GM06990 (cell line): ENCODE measurements at regions not wholly inside any gene's neighbourhood (a gene's known extent, or its start where the extent isn't known, plus 50 kb on each side); places are given as distances from the start of the nearest gene placed in this dataset.

Experiments
- DNase-seq: peaks from one replicate; pipeline ENCODE4 v3.0.0-alpha.2; 2011; ENCODE audit not compliant: insufficient read length; ENCODE audit errors: extremely low read depth
- H3K27me3 ChIP-seq: replicated peaks from 2 replicates; pipeline ENCODE4 v1.6.0; 2011; ENCODE audit warnings: low read length; ENCODE audit not compliant: control insufficient read depth, insufficient read depth
- H3K36me3 ChIP-seq: 2 replicates; pipeline ENCODE4 v1.5.1; 2011; ENCODE audit warnings: low read length; ENCODE audit not compliant: control insufficient read depth, insufficient read depth
- H3K4me3 ChIP-seq: replicated peaks from 2 replicates; pipeline ENCODE4 v1.5.1; 2011; ENCODE audit warnings: low read depth, mild to moderate bottlenecking, control low read depth, low read length
- CTCF ChIP-seq: IDR thresholded peaks from 2 replicates; pipeline ENCODE4 v1.5.1; 2011; ENCODE audit warnings: low read length, control low read depth, mild to moderate bottlenecking, inconsistent platforms; ENCODE audit not compliant: insufficient read depth, poor library complexity, severe bottlenecking

GRCh38 chr6:137415127-137415833 is 78.9 kb downstream of the OLIG3 start:
- peak; percentile 34 for DNase-seq
- Histone ChIP-seq H3K4me3 (peak overlapping the region; percentile 56), H3K36me3 (no peaks in the 10 kb centered on the region), H3K27me3 (no peaks in the 10 kb centered on the region)
- TF ChIP-seq CTCF, result peak; percentile 81

GRCh38 chr6:137414599-137414998 is 79.6 kb downstream of the OLIG3 start:
- Histone ChIP-seq H3K36me3 (no peaks in the 10 kb centered on the region), H3K27me3 (no peaks in the 10 kb centered on the region), H3K4me3 (no peak overlapping the region)
- DNase-seq, result no peak
- TF ChIP-seq CTCF, result no peak

GRCh38 chr6:137413482-137413881 is 80.7 kb downstream of the OLIG3 start:
- no peak for DNase-seq
- Histone ChIP-seq H3K27me3 (no peaks in the 10 kb centered on the region), H3K4me3 (no peak overlapping the region), H3K36me3 (no peaks in the 10 kb centered on the region)
- TF ChIP-seq CTCF, result no peak

- DNase-seq, result no peak
- H3K27me3 ChIP-seq, result no peaks in the 10 kb centered on the region
- TF ChIP-seq CTCF, result no peak
- H3K4me3 ChIP-seq, result no peak overlapping the region
- no peaks in the 10 kb centered on the region for H3K36me3 ChIP-seq
Measured at GRCh38 chr6:137412562-137412961, 81.6 kb downstream of the OLIG3 start.

GRCh38 chr6:137409266-137409777 is 84.9 kb downstream of the OLIG3 start:
- TF ChIP-seq CTCF, result no peak
- Histone ChIP-seq H3K36me3 (no peaks in the 10 kb centered on the region), H3K27me3 (no peaks in the 10 kb centered on the region), H3K4me3 (no peak overlapping the region)
- no peak for DNase-seq

GRCh38 chr6:137407816-137408215 is 86.4 kb downstream of the OLIG3 start:
- H3K4me3 ChIP-seq, result no peak overlapping the region
- no peak for TF ChIP-seq CTCF
- DNase-seq, result no peak
- no peaks in the 10 kb centered on the region; the same call in 1 of the 2 replicates for H3K27me3 ChIP-seq
- no peaks in the 10 kb centered on the region for H3K36me3 ChIP-seq
